H1 (cell line): ENCODE measurements at regions not wholly inside any gene's neighbourhood (a gene's known extent, or its start where the extent isn't known, plus 50 kb on each side); places are given as distances from the start of the nearest gene placed in this dataset.

Experiments used
- KDM4A ChIP-seq: IDR thresholded peaks from one replicate; pipeline ENCODE4 v1.7.1; 2012; ENCODE audit warnings: low read depth, mild to moderate bottlenecking, moderate library complexity, low read length, inconsistent platforms; ENCODE audit not compliant: severe bottlenecking
- SP2 ChIP-seq: IDR thresholded peaks from 2 replicates; pipeline ENCODE4 v1.6.1; 2012; ENCODE audit warnings: mild to moderate bottlenecking, low read length, inconsistent platforms
- TAF1 ChIP-seq: IDR thresholded peaks from 2 replicates; pipeline ENCODE4 v1.6.1; 2011; ENCODE audit warnings: mild to moderate bottlenecking, low read depth, low read length
- TBP ChIP-seq: IDR thresholded peaks from 2 replicates; pipeline ENCODE4 v1.6.1; 2011; ENCODE audit warnings: low read depth, low read length, improper control_type of control experiment

- TF ChIP-seq SP2 (no peak), KDM4A (no peak), TBP (no peak), TAF1 (no peak)
- TF ChIP-seq, all 59 proteins: peak for 0
Measured at GRCh38 chrX:67949270-67949669, 405.4 kb downstream of the AR start (continued).
